GM21576 (cell line): ENCODE measurements at regions not wholly inside any gene's neighbourhood (a gene's known extent, or its start where the extent isn't known, plus 50 kb on each side); places are given as distances from the start of the nearest gene placed in this dataset.

Source experiments
- ATAC-seq: cut with Tn5 transposase; IDR thresholded peaks from one replicate; pipeline ENCODE4 v1.9.1; 2021; ENCODE audit warnings: mild to moderate bottlenecking, moderate library complexity; ENCODE audit not compliant: unreplicated experiment

- ATAC-seq, result no peak
Observed at GRCh38 chr7:156143158-156143557, 330.9 kb upstream of the SHH start.

- ATAC-seq, result no peak
Observed at GRCh38 chr7:156141941-156142340, 329.7 kb upstream of the SHH start.

- no peak for ATAC-seq
Observed at GRCh38 chr7:156140896-156141295, 328.6 kb upstream of the SHH start.

- ATAC-seq, result no peak
Observed at GRCh38 chr7:156140447-156140846, 328.2 kb upstream of the SHH start.

DNA sequence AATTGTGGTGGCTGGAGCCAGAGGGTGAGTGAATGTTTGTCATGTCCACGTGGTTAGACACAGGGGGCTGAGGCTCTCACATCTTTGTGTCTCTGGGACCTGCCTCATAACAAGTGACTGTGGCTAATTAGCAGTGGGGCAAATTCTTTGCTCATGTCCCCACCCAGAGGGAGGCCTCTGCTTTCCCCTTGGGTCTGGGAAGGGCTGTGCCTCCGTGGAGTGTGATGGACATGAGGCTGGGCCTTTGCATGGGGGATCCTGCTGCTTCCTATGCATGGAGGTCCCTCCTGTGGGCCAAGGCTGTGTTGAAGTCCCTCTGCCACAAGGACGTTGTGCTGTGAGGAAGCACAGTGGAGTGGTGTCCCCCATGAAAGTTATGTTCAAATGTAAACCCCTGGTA, 327.4 kb upstream of the SHH start:
- no peak for ATAC-seq

- ATAC-seq, result no peak
Observed at GRCh38 chr7:156139112-156139511, 326.8 kb upstream of the SHH start.

DNA sequence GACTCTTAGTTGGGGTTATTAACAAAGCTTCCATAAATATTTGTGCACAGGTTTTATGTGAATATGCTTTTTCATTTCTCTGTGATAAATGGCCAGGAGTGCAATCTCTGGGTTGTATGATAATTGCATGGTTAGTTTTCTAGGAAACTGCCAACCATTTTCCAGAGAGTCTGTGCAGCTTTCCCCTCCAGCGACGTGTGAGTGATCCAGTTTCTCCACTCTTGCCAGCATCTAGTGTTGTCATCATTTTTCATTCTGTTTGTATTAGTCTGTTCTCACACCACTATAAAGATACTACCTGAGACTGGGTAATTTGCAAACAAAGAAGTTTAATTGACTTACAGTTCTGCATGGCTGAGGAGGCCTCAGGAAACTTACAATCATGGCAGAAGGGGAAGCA, 319.6 kb upstream of the SHH start:
- ATAC-seq, result no peak

GRCh38 chr7:156129522-156129921, 317.3 kb upstream of the SHH start:
- ATAC-seq, result no peak

DNA sequence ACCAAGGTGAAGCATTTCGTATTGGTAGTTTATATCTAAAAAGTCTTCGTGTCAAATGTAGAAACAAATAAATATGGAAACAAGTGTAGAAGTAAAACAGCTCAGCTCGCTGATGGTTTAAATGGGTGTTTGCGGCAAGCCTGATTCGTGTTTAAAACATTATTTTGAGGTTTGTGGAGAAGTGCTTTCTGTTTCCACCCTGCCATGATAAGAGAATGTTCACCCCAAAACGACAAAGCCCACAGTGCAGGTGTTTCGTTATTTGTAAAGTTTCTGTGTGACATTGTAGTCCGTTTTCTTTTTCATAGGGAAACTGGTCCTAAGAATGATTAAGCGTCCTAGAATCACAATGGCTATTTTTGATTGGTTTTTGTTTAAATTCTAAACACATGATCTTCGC, 316.2 kb upstream of the SHH start:
- ATAC-seq, result no peak

DNA sequence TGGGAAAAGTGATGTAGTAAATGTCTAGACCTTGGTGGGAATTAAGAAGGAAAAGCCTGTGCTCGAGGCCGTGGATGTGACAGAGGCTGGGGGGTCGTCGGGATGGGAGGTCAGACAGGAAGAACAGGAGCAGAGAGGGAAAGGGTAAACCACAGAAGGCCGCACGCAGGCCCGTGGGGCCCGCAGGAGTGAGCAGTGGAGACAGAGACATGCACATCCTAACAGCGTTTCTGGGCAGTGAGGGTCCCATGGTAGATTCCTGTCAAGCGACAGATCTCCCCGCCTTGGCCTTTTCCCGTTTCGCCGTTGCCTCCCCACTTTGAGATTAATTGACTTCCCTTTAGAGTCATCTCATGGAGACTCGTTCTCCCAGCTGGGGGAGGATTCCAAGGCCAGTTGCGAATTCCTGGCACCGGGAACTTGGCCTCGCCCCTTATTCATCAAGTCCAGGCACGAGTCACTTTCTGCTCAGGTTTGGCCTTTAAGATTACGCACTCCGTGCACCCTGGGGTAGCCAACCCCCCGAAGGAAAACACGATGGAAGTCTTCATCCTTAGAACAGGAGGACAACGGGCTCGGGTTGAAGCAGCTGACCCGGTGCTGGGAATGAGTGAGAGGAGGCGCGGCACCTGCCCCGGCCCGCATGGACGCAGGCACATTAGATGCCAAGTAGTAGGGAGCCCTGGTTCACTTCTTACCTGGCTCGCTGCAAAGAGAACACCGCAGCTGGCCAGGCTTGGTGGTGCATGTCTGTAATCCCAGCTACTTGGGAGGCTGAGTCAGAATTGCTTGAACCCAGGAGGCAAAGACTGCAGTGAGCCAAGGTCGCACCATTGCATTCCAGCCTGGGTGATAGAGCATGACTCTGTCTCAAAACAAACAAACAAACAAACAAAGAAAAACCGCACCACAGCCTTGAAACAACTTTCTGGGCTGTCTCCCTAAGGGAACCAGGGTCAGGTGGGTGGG, 315.2 kb upstream of the SHH start:
- ATAC-seq, result no peak

DNA sequence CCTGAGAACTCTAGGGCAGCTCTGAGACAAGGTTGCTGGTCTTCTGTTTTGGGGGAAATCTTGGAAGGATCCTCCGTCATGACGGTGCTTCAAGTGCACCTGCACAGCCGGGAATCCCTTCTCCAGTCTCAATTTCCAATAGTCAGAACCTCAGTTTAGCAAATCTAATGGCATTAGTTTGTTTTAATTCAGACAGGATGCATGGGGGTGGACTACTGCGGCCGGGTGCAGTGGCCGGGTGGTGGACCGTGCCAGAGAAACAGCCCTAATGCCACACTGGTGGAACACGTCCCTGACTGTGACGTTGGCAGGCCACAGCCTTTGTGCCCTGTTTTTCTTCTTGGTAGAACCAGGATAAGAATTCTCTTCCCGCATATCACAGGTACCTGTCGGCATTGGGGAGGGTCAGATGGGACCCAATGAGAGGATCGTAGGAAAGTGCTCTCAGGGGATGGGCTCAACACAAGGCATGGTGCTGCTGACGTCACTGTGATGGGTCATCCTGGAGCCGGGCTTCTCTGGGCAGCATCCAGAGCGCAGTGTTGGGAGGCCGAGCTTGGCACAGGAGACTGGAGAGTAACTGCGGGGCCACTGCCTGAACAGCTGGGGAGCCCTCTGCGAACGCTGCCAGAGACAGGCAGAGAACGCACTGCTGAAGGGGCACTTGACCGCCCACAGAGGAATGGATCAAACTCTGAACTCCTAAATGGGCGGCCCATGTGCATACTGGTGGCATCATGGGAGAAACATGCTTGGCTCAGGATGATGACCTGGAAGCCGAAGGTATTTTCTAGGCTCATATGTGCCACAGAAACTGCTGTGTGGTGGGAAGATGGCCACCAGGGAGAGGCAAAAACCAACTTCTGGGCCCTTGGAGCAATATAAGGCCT, 313.8 kb upstream of the SHH start:
- ATAC-seq, result no peak

GRCh38 chr7:156124356-156124755, 312.1 kb upstream of the SHH start:
- no peak for ATAC-seq

GRCh38 chr7:156123362-156123761, 311.1 kb upstream of the SHH start:
- no peak for ATAC-seq

- ATAC-seq, result no peak
Observed at GRCh38 chr7:156122752-156123354, 310.6 kb upstream of the SHH start.

GRCh38 chr7:156121956-156122355, 309.7 kb upstream of the SHH start:
- no peak for ATAC-seq

- no peak for ATAC-seq
Observed at GRCh38 chr7:156121434-156121833, 309.2 kb upstream of the SHH start.

- ATAC-seq, result no peak
Observed at GRCh38 chr7:156120552-156120951, 308.3 kb upstream of the SHH start.

DNA sequence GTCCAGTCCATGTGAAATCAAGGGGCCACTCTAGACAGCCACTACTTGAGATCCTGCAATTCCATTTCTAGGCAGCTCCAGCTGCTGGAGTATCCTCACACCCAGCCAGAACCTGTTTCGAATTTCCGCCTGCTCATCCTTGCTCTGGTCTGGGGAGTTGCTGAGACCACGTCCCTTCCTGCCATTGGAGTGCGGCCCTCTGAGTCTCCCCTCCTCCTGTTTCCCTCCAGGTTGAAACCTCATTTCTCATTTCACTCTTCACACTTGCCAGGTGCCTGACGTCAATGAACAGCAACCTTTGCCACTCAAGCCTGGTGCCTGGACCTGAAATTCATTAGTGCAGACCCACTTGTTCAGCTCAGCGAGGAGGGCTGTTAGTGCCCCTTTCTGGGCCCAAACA, 307.5 kb upstream of the SHH start:
- no peak for ATAC-seq

DNA sequence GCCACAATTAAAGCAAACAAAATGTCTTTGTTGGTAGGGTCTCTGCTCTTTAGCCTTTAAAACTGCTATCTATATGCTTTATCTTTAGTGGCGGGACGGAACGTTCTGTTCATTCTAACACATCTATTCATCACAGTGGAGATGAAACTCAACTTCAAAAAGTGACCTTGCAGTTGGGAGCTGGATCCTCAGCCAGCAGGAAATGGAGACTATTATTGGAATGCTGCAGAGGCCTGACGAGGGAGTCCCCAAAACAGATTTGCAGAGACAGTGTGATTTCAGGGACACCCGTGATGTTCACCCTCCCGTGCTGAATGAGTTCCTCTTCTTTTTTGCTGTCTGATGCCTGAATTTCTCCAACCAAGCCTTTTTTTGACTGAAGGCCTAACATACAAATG, 306.0 kb upstream of the SHH start:
- ATAC-seq, result no peak

DNA sequence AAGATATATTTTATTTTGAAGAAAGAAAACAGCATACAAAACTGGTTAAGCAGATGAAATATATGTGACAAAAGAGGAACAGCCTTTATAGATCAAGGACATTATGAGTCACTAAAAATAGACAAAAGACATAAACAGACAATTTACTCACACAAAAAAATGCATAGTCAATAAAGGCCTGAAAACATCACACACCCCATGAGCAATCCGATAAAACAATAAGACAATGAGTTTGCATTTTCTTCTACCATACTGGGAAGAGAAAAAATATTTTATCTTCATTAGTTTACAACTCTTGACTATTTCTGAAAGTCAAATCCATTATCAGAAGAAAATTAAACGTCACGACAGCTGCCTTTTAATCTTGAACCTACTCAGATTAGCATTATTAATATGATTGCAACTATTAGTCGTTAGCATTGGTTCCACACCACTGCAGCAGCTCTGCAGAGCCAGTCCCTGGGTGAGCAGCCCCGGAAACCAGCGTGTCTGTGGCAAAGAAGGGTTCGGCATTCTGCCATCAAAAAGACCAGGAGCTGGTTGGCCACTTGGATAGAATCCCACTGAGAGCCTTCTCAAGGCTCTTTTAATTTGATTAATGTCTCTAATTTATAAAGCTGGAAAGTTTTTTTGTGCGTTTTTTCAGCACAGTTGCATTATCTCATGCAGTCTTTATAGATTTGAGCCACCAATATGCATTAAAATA, 305.4 kb upstream of the SHH start:
- no peak for ATAC-seq
